OCI-LY1 (cell line): ENCODE measurements at regions not wholly inside any gene's neighbourhood (a gene's known extent, or its start where the extent isn't known, plus 50 kb on each side); places are given as distances from the start of the nearest gene placed in this dataset.
"Not testable (repeated sequence)": the region's sequence is repeated elsewhere in the genome, so short reads cannot be mapped to it uniquely, and the experiment has no call there.

Source experiments
- EZH2 ChIP-seq: fragments of 200-600 bp; sonication (generic), shearing (Covaris generic); IDR thresholded peaks from 2 replicates; pipeline ENCODE4 v1.8.0; 2017; ENCODE audit warnings: borderline replicate concordance, mixed run types, mild to moderate bottlenecking, antibody characterized with exemption, low read length, moderate library complexity, mixed read lengths
- TF ChIP-seq, protein P1 (sequence below): fragments of 200-600 bp; sonication (generic), shearing (Covaris generic); IDR thresholded peaks from 2 replicates; pipeline ENCODE4 v1.5.1; 2017; ENCODE audit warnings: mild to moderate bottlenecking, antibody characterized with exemption, low read length, moderate library complexity, mixed read lengths

DNA sequence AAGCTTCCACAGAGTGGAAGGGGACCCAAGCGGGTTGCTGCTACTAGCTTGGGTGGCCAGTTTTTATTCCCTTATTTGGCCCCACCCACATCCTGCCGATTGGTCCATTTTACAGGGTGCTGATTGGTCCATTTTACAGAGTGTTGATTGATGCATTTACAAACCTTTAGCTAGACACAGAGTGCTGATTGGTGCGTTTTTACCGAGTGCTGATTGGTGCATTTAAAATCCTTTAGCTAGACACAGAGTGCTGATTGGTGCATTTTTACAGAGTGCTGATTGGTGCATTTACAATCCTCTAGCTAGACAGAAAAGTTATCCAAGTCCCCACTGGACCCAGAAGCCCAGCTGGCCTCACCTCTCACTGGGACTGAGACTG lies 187.0 kb upstream of the KCNMB2 start:
- not testable (repeated sequence) for TF ChIP-seq EZH2
- TF ChIP-seq, protein P1, sequence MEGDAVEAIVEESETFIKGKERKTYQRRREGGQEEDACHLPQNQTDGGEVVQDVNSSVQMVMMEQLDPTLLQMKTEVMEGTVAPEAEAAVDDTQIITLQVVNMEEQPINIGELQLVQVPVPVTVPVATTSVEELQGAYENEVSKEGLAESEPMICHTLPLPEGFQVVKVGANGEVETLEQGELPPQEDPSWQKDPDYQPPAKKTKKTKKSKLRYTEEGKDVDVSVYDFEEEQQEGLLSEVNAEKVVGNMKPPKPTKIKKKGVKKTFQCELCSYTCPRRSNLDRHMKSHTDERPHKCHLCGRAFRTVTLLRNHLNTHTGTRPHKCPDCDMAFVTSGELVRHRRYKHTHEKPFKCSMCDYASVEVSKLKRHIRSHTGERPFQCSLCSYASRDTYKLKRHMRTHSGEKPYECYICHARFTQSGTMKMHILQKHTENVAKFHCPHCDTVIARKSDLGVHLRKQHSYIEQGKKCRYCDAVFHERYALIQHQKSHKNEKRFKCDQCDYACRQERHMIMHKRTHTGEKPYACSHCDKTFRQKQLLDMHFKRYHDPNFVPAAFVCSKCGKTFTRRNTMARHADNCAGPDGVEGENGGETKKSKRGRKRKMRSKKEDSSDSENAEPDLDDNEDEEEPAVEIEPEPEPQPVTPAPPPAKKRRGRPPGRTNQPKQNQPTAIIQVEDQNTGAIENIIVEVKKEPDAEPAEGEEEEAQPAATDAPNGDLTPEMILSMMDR = not testable (repeated sequence)
